Osteocyte (in vitro differentiated cells): ENCODE measurements at regions not wholly inside any gene's neighbourhood (a gene's known extent, or its start where the extent isn't known, plus 50 kb on each side); places are given as distances from the start of the nearest gene placed in this dataset.

Experiments used
- DNase-seq: peaks from one replicate; pipeline ENCODE4 v3.0.0; 2021; ENCODE audit warnings: mixed read lengths; ENCODE audit not compliant: unreplicated experiment; ENCODE audit errors: extremely low spot score
- H3K27ac Mint-ChIP-seq: one replicate; pipeline ENCODE4 v1.8.0; 2021; ENCODE audit warnings: mild to moderate bottlenecking, mixed read lengths; ENCODE audit not compliant: unreplicated experiment
- H3K27me3 Mint-ChIP-seq: one replicate; pipeline ENCODE4 v1.8.0; 2021; ENCODE audit warnings: mixed read lengths; ENCODE audit not compliant: unreplicated experiment
- H3K36me3 Mint-ChIP-seq: one replicate; pipeline ENCODE4 v1.8.0; 2021; ENCODE audit warnings: mixed read lengths; ENCODE audit not compliant: unreplicated experiment
- H3K4me1 Mint-ChIP-seq: one replicate; pipeline ENCODE4 v1.8.0; 2021; ENCODE audit warnings: mixed read lengths; ENCODE audit not compliant: unreplicated experiment
- H3K4me3 Mint-ChIP-seq: one replicate; pipeline ENCODE4 v1.8.0; 2021; ENCODE audit warnings: mild to moderate bottlenecking, moderate library complexity, mixed read lengths; ENCODE audit not compliant: unreplicated experiment
- H3K9me3 Mint-ChIP-seq: one replicate; pipeline ENCODE4 v1.8.0; 2021; ENCODE audit warnings: mixed read lengths; ENCODE audit not compliant: unreplicated experiment
- TF ChIP-seq, protein P1 (sequence below): fragments of 200-600 bp; sonication (generic); IDR thresholded peaks from 2 replicates; pipeline ENCODE4 v1.5.0; 2021; ENCODE audit warnings: antibody characterized with exemption, mild to moderate bottlenecking, moderate library complexity

DNA sequence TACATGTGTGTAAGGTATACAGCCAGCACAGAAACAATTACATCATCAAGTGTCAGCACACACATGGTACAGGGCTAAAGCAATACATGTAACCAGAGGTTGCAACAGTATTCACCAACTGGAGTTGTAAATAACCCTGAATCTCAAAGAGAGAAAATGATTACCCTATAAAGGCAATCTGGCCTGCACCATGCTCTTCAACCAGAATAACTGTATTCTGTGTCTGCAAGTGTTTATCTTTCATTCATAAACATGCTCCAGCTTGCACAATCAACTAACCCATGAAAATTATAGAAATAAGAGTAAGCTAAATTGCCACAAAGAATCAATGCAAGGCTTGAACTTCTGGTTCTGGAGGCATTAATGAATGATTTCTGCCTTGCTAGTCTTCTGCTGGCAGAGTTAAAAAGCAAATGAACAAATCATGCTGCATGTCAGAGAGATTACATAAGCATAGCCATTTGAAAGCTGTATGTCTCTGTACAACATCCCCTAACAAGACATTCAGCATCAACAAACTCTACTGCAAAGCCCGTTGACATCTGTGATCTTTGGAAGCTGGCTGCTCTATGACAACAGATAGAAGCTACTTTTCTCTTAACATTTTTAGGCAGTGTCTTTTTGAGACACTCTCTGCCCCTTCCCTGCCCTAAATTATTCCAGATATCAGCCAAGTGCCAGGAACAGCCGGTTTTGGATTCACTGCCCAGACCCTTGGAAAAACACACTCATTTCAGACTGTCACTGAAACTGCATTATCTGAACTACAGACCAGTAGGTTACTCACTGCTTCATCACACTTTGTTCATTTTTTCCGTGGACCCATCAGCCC, 871.0 kb downstream of the OTOL1 start:
- Mint-ChIP-seq H3K4me1 (peaks cover 41% of the 10 kb centered on the region), H3K36me3 (no peaks in the 10 kb centered on the region), H3K27ac (no peak overlapping the region), H3K4me3 (no peak overlapping the region), H3K9me3 (no peaks in the 10 kb centered on the region), H3K27me3 (no peaks in the 10 kb centered on the region)
- TF ChIP-seq, protein P1, sequence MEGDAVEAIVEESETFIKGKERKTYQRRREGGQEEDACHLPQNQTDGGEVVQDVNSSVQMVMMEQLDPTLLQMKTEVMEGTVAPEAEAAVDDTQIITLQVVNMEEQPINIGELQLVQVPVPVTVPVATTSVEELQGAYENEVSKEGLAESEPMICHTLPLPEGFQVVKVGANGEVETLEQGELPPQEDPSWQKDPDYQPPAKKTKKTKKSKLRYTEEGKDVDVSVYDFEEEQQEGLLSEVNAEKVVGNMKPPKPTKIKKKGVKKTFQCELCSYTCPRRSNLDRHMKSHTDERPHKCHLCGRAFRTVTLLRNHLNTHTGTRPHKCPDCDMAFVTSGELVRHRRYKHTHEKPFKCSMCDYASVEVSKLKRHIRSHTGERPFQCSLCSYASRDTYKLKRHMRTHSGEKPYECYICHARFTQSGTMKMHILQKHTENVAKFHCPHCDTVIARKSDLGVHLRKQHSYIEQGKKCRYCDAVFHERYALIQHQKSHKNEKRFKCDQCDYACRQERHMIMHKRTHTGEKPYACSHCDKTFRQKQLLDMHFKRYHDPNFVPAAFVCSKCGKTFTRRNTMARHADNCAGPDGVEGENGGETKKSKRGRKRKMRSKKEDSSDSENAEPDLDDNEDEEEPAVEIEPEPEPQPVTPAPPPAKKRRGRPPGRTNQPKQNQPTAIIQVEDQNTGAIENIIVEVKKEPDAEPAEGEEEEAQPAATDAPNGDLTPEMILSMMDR = no peak
- DNase-seq = no peak

DNA sequence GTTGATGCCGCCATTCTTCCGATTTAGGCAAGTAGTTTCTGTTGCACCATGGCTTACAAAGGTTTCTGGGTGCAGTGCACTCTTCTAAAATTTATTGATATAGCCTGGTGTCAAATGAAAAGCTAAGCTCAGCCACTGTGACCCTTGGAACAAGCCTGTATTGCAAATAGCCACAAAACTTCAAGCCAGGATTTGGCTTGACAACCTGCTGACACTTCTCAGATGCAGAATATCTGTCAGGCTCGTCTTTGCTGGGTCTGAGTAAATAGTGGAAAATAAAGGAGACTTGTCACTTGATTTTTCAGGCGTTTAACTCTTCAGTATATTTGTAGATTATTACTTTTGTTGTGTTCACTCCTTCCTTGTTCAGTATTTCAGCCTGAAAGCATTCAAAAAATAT, 871.8 kb downstream of the OTOL1 start:
- Mint-ChIP-seq H3K4me3 (no peak overlapping the region), H3K36me3 (no peaks in the 10 kb centered on the region), H3K9me3 (peaks cover 8% of the 10 kb centered on the region), H3K27ac (no peak overlapping the region), H3K27me3 (no peaks in the 10 kb centered on the region), H3K4me1 (peaks cover 41% of the 10 kb centered on the region)
- TF ChIP-seq, protein P1 = no peak
- no peak for DNase-seq

DNA sequence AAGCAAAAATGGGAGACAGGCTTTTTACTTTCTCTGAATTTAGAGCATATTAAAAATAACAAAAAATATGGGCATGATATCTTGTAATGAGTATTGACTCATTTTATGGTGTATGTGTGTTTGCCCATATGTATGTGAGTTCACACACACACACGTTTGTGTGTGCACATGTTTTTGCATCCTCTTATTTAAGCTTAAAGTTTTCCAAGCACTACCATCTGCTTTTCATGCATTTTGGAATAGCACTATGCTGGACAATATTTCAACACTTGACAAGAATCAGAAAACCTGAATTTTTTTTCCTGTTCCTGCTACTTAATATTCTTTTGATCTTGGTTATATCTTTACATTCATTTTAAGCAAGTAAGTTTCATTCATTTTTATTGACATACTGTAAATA, 872.7 kb downstream of the OTOL1 start:
- Mint-ChIP-seq H3K4me1 (peaks cover 41% of the 10 kb centered on the region), H3K36me3 (no peaks in the 10 kb centered on the region), H3K27ac (no peak overlapping the region), H3K27me3 (no peaks in the 10 kb centered on the region), H3K9me3 (peaks cover 8% of the 10 kb centered on the region), H3K4me3 (no peak overlapping the region)
- no peak for DNase-seq
- TF ChIP-seq, protein P1 = no peak

DNA sequence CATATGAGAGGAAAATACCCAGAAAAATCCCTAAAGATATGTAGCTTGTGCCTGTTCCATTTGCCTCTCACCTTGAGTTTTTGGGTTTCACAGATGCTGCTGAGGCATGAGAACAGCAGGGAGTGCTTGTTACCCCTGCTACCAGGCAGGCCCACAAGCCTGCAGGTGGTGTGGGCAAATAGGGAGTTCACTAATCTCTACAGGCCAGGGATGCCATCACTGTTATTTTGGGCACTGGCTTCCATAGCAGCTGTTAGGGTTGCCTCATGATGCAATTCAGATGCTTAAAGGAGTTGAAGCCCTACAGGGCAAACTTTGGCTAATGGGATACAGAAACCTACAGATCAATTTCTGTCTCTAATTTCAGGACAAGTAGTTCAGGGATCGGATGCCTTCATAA, 873.5 kb downstream of the OTOL1 start:
- Mint-ChIP-seq H3K36me3 (no peaks in the 10 kb centered on the region), H3K4me3 (no peak overlapping the region), H3K27ac (no peak overlapping the region), H3K27me3 (no peaks in the 10 kb centered on the region), H3K4me1 (peaks cover 41% of the 10 kb centered on the region), H3K9me3 (peaks cover 8% of the 10 kb centered on the region)
- TF ChIP-seq, protein P1 = no peak
- DNase-seq = no peak

DNA sequence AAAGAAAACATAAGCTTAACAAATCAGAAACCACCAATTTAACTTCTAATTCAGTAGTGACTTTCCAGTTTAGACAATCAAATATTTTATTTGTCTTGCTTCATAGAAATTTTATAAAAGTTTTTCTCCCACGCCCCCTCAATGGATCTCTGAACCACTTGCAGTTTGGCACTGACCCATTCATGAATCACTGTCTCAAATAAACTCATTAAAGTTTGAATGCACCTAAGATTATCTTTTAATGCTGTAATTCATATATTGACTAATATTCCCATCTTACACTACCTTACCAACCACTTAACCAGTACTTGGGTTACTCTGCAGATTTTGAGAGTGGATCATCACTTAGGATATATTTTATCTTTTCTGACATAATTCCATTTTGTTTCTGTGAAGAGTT, 880.2 kb downstream of the OTOL1 start:
- TF ChIP-seq, protein P1 = no peak
- peaks cover 20% of the 10 kb centered on the region for H3K4me1 Mint-ChIP-seq
- H3K36me3 Mint-ChIP-seq = no peaks in the 10 kb centered on the region
- no peak overlapping the region for H3K4me3 Mint-ChIP-seq
- H3K9me3 Mint-ChIP-seq = peaks cover 8% of the 10 kb centered on the region
- no peak for DNase-seq
- no peak overlapping the region for H3K27ac Mint-ChIP-seq
- H3K27me3 Mint-ChIP-seq = no peaks in the 10 kb centered on the region
